Renal pelvis (tissue), 1 donor: ENCODE measurements at regions not wholly inside any gene's neighbourhood (a gene's known extent, or its start where the extent isn't known, plus 50 kb on each side); places are given as distances from the start of the nearest gene placed in this dataset.
"Not testable (repeated sequence)": the region's sequence is repeated elsewhere in the genome, so short reads cannot be mapped to it uniquely, and the experiment has no call there.

Experiments used
- DNase-seq: peaks from one replicate; pipeline ENCODE4 v3.0.0-alpha.2; 2013

DNA sequence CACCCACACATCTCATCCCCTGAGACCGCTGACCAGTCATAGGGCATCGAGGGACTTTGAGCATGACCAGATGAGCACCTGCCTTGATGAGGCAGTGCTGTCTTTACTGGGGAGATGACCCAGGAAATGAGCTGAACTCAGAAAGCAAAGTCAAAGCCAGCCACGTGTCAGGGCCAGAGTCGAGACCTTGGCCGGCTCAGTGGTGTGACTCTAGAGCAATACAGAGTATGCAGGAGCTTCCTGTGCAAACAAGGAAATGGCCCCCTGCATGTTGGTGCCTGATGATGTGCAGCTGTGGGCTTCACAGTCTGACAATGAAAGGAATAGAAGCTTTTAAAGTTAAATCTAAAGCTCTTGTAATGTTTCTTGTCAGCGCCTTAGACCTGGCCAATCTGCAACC lies 332.9 kb downstream of the PCNX1 start:
- DNase-seq, result no peak

DNA sequence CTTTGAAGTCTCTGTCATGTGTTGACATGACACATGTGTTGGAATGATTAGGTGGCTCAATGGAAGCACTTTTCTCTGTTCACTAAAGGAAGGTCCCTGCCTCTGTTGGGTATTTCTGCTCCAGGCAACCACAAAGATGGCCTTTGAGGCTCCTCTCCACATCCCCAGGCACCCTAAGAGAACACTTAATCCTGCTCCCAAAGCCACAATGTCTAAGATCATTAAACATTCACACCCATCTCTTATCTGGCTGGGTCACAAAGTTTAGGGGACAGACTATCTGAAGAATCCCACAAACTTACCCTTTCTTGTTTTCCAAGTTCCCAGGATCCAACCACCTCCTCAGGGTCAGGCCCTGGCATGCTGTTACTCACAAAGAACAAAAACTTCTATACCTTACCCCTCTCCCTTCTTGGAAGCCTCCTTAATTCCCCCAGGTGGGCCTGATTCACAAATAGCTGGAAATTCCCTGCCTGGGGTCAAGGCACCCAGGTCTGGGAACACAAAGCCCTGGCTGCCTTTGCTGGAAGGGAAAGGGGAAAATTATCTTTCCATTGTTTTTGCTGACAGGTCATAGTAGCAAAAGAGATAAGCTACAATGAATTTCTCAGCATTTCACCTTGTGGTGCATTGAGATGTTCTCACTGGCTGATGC lies 333.7 kb downstream of the PCNX1 start:
- no peak for DNase-seq

DNA sequence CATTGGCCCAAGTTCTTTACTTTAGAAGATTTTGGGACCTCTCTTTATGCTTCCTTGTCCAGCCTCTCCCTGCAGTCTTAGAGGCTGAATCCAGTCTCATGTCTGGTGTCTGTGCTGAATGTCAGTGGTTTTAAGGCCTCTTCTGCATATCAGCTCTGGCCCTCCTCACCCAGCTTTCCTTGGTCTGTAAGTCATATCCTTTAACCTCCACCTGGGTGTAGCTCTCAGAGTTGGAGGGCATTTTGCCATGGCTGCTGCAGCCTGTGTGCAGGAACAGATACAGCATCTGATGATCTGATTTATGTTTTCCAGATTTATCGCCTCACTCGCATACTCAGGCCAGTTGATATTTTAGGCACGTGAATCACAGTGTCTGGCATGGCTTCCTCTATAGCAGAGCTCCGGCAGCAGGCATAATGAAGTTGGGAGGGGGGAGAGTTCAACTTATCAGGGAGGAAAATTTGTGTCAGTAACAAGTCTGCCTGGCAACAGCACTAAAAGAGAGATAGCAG lies 335.0 kb downstream of the PCNX1 start:
- DNase-seq, result no peak

DNA sequence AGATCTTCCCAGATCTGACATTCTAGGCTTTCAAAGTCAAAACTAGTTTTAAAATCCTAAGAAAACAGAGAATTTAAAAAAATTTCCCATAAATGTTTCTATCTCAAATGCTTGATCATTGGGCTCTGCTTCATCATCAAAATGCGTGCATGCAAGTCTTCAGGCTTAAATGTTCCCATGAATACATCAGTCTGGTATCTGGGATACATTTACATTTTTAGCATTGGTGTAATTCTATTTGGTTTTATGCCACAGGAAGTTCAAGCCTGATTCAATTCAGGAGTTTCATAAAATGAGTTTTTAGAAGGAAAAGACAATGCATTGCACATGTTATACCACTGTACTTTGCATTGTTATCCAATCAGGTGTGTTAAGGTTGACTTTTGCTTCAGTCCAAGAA lies 336.4 kb downstream of the PCNX1 start:
- no peak for DNase-seq

DNA sequence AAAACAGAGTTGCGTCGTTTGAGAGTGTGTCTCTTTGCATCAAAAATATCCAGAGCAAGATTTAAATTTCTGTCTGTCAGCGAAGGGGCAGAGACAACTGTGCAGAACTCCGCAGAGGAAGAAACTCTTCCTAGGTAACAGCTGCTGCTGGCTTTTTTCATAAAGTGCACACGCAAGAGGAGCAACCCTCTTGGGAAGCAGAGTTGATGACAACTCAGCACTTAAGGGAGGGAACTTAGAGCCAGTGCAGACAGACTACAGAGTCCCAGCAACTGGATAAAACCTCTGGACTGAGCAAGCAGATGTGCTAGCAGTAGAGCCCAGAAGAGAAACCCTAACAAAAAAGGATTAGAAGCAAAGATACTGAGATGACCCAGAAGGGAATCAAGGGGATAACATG lies 337.1 kb downstream of the PCNX1 start:
- DNase-seq, result no peak

DNA sequence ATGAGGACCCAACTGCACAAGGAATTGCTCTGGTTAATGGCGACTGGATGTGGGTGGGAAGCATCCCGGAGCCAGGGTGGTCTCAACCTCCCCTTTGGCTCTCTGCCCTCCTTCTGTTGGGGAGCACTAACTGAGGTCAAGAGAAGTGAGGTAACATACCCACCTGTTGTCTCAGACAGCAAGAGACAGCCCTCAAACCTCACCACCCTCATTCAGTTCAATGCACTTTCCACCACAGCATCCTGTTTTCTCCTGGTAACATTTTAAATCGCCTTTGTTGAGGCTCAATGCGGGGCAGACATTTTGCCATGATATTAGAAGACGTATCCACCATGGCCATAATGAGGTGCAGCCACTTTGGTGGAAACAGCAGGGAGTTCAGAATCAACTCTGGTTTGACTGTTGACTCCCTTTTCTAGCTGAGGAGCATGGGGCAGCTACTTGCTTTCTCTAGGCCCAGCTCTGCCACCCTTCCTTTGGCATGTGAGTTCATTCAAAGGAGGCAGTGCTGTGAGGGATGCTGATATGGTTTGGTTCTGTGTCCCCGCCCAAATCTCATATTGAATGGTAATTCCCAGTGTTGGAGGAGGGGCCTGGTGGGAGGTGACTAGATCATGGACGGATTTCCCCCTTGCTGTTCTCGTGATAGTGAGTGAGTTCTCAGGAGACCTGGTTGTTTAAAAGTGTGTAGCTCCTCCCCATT lies 338.6 kb downstream of the PCNX1 start:
- no peak for DNase-seq

DNA sequence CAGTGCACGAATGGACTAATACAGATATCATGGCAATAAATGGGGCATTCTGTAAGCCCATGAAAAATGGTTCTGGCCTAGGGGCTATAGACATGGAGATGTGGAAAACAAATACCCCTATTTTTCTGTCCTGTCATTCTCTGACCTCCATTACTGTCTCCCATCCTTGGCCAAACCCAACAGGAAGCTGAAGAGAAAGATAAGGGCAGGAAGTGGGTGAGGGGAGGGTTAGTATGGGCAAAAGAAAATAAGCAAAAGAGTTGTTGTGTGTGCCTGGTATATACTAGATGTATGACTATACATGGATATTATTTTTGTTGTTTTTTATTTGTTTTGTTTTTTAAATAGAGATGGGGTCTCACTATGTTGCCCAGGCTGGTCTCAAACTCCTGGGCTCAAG lies 339.3 kb downstream of the PCNX1 start:
- DNase-seq, result no peak

DNA sequence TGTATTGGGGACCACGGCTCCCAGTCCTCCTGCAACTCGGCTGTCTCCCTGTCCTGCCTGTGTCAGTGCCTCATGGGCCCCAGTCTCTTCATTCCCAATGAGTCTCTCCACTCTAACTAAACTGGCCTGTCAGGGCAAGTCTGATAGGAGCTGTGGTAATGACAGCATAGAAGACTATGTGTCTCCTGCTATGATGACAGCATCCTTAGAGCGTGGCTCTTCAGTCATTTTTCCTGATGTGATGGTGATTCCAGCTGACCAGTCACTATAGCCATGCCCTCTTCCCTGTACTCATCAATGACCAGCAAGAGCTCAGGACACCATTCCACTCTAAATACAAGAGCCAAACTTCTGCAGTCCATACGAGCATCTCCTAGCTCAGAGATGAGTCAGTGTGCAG lies 339.8 kb downstream of the PCNX1 start:
- no peak for DNase-seq

DNA sequence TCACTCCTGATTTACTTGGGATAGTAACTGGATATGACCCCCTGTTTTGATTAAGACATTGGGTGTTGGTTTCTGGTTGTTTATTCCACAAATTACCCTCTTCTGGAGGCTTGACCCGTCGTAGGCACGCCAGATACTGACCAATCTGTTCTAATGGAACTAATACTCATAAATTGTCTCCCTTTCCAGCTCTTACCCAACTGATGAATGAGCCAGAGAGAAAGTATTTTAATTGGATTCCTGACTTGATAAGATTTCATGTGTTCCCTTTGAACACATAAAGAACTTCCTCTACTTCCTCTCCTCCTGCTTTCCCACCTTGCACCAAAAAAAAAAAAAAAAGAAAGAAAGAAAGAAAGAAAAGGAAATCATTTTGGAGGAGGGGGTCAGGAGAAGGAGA lies 340.9 kb downstream of the PCNX1 start:
- DNase-seq, result no peak

DNA sequence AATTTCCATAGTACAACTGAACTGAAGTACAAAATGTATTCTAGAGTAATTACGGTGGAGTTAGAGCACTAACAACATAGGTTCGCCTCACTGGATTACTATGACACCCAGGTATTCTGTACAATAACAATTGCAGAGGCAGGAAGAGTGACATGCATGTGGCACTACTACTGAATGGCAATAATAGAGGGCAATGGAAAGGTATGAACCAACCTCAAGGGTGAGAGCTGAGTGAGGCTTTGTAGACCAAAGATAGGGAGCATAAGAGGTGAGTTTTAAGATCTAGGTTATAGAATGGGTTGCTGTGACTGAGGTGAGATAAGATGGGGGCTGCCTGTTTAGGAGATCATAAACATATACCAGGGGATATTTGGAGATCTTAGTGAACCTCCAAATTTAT lies 343.1 kb downstream of the PCNX1 start:
- no peak for DNase-seq

DNA sequence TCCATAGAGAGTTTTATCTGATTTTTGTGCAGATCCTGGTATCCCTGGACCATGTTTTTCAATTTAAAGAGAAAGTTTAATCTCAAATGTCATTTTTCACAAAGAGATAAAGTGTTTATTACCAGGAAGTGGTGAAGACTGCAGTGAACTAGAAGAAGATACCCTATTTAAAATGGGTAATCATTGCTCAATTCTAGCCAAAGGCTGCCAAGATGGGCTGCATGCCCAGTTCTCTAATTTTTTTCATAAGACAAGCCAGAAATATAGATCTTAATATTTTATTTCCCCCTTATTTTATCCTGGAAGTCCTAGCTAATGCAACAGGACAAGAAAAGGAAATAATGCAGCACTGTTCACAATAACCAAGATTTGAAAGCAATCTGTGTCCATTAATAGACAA lies 343.5 kb downstream of the PCNX1 start:
- no peak for DNase-seq

DNA sequence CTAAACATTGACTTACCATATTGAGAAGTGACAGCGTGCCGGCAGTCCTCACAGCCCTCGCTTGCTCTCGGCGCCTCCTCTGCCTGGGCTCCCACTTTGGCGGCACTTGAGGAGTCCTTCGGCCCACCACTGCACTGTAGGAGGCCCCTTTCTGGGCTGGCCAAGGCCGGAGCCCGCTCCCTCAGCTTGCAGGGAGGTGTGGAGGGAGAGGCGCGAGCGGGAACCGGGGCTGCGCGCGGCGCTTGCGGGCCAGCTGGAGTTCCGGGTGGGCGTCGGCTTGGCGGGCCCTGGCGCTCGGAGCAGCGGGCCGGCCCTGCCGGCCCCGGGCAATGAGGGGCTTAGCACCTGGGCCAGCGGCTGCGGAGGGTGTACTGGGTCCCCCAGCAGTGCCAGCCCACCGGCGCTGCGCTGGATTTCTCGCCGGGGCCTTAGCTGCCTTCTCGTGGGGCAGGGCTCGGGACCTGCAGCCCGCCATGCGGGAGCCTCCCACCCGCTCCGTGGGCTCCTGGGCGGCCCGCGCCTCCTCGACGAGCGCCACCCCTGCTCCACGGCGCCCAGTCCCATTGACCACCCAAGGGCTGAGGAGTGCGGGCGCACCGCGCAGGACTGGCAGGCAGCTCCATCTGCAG lies 346.9 kb downstream of the PCNX1 start:
- not testable (repeated sequence) for DNase-seq

DNA sequence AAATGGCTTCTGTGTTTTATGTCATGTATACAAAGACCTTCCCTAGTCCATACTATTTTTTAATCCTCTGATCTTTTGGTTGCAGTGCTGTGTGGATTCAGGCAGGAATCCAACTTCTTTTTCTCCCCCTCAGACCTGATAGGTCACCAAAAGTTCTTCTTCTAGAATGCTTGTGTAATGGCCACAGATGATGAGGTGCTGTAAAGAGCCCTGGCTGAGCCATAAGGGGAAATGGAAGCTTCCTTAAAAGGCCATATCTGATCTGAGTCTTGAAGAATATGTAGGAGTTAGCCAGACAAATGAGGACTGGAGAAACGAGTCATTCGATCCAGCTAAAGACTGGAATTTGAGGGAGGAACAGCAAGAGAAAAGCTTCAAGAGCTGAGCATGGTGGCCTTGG lies 353.9 kb downstream of the PCNX1 start:
- no peak for DNase-seq

DNA sequence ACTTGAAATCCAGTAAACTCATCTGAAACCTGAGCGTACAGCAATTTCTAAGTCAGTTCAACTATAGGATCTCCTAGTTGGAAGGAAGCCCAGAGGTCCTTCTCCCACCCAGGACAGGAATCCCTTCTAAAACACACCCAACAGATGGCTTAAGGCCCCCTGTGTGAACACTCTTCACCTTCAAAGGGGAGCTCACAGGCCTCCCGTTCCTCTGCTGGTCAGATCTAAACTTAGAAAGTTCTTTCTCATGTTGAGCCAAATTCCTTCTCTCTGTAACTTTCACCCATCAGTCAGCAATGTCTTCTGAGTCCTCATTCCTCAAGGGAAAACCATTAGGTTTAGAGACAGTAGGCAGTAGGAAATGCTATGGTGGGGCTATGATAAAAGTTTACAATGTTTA lies 355.2 kb downstream of the PCNX1 start:
- DNase-seq, result no peak

DNA sequence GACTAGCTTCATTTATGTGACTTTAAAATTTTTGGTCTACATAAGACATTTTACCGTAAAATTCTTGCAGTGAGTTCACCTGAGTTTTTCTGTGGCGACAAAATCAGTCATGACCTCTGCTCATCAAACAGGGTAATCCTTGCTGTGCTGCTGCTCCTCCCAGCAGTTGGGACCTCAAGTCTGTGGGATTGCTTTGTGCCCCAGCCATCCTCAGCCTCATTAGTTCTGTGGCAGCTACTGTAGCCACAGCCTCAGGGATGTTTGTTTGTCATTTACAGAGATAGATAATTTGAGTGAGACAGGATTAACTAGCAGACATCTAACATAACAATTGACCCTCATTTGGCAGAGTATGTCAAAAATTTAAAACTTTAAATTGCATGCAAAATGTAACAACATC lies 357.0 kb downstream of the PCNX1 start:
- no peak for DNase-seq

DNA sequence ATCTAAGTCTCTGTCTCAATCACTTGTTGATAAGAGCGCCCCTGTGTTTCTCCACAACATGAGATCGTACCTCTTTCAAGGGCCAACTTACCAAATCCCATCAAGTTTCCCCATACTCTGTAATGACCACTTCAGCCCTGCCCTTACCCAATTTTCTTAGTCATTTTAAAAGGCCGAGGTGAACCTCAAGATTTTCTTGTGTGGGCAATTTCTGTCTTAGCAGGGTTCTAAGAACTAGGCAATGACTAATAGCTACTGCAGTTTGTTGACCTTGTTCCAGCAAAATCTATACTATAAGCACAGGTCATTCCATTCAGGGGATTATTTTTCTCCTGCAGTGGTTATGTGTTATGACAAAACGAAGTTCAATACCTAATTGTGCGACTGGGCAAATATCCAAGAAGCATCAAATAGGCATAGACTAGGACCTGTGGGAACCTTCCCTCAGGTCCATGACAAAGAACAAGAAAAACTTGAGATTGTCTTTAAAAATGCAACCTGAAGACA lies 359.8 kb downstream of the PCNX1 start:
- DNase-seq, result no peak

DNA sequence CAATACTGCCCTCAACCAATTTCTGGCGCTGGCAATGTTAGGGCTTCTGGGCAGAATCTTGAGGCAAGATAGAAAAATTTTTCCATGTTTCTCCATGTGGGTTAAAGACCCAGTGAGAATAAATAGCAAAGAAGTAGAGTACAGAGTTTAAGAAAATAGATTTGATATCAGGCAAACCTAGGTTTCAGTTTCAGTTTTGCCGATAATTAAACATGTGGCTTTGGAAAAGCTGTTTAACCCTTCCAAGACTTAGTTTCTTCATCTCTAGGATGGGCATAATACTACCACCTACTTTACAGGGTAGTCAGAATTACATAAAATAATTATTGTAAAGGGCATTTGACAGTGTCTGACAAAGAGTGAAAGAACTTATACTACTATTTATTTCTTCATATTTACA lies 360.4 kb downstream of the PCNX1 start:
- DNase-seq, result no peak

DNA sequence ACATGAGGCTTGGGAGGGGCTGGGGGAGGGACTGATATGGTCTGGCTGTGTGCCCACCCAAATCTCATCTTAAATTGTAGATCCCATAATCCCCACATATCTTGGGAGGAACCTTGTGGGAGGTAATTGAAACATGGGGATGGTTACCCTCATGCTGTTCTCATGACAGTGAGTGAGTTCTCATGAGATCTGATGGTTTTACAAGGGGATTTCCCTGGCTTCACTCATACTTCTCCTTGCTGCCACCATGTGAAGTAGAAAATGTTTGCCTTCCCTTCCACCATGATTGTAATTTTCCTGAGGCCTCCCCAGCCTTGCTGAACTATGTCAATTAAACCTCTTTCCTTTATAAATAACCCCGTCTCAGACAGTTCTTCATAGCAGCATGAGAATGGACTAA lies 362.9 kb downstream of the PCNX1 start:
- no peak for DNase-seq

DNA sequence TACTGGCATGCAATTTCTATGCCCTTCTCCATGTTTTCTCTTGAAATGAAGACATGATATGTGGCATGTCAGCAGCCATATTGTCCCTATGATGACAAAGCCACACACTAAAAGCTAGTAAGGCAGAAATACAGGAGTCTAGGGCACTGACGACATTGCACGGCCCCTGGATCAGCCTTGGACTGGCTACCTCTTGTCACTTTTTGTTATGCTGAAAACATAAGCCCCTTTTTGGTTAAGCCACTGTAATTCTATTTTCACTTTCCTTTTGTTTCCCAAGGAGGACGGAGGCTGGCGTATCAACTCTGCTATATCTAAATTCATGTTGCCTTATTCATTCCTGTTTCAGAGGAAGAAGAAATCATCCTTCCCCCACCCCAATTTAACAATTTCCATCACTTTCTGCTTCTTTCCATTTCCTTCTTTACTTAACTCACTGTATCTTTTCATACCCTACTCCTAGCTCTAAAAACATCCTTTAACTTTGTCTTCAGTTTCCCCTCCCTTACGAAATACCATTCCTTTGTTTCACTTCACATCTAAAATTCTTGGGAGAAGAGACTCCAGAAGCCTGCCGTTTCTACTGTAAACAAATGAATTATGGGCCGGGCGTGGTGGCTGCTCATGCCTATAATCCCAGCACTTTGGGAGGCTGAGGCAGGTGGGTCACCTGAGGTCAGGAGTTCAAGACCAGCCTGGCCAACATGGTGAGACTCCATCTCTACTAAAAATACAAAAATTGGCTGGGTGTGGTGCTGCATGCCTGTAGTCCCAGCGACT lies 364.1 kb downstream of the PCNX1 start:
- no peak for DNase-seq

DNA sequence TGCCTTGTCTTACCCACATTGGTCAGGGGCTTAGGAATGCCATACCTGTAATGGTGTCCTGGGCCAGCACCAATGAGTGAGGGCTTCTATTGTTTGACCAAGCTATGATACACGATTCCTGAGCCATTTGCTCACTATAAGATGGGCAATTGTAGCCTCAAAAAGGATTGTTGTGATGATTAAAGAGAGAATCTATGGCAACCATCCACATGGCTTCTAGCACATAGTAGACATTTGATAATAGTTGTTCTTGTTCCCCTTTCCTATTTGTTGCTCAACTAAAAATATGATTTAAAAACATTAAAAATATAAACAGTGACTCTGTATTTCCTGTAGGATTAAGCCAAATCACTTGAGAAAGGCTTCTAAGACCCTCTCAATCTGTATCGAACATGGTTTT lies 366.1 kb downstream of the PCNX1 start:
- no peak for DNase-seq

DNA sequence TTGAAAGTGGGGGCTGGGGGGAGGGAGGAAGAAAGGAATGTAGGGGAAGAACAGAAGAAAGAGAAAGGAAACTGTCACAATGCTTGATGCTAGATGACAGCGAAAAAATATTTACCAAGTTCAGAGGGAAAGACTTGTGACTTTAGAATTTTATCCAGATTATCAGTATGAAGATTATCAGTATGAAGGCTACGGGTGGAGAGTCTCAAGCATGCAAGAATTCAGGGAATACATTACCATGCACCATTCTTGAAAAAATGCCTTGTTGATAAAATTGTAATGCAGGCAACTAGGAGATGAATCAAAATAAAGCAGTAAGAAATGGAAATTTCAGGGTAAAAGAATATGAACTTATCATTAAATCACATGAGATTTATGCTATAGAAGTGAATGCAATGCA lies 376.8 kb downstream of the PCNX1 start:
- no peak for DNase-seq

DNA sequence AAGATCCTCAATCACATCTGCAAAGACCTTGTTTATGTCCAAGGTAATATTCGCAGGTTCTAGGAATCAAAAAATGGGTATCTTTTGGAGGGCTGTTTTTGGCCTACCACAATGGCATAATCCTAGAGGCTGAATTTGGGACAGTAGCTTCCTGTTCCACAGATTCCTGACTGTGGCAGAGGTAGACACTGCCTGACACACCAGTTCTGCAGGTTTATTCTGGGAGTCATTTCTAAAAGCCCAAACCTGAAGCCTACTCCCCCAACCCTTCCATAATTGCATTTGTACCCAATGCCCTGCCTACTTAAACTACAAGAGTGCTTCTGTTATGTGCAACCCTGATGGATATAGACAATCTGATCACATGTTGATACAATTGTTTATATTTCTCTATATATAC lies 378.9 kb downstream of the PCNX1 start:
- DNase-seq, result no peak
